ENCODE measurements at regions not wholly inside any gene's neighbourhood (a gene's known extent, or its start where the extent isn't known, plus 50 kb on each side); places are given as distances from the start of the nearest gene placed in this dataset.

GRCh38 chr3:13934315-13934714 is 54.4 kb upstream of the WNT7A start:
- FAIRE-seq (no peak), DNase-seq (ENCODE audit: insufficient read length, low spot score) (no peak)
- no peak for TF ChIP-seq POLR2A (IDR thresholded peaks at IDR 0.05; ENCODE audit: low read depth, low read length)

DNA sequence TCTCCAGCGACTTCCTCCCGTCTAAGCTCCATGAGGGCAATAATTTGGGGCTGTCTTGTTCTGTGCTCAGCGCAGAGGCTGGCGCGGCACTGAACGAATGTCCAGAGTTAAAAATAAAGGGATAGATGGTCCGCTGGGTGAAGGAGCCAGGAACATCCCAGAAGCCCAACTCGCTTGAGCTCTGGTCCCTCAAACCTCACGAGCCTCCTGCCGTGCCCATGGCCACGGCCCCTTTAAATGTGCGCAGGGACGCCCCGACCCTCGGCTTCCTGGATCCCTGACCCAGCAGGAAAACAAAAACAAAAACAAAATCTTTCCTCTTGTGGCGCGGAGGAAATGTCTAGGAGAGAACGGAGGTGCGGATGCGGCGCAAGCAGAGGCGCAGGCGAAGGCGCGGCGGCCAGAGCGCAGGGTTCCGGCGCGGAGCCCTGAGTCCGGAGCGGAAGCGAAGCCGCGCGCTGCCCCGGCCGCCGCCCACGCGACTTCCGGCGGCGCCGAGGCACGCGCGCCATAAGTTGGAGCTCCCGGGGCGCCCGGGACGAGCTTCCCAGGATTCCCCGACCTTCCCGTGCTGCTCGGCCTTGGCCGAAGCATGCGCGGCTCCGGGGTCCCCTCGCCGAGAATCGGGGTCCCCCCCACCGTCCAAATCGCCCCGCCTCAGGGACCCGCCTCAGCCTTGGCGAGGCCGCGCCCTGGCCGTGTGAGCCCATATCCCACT is 52.9 kb upstream of the WNT7A start:
- no peak for FAIRE-seq
- TF ChIP-seq POLR2A (IDR thresholded peaks at IDR 0.05; ENCODE audit: low read depth, low read length): no peak
- DNase-seq (ENCODE audit: insufficient read length, low spot score): no peak

DNA sequence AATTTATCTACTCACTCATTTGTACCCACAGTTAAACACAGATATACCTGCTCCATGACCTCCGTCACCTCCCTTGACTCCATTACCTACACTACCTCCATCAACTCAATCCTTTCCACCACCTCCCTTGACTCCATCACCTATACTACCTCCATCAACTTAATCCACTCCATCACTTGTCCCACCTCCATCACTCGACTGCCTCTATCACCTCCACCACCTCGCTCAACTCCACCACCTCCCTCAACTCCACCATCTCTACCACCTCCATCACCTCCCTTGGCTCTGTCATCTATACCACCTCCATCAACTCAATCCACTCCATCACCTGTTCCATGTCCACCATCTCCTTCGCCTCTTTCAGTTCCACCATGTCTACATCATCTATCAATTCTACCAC is 51.3 kb upstream of the WNT7A start:
- FAIRE-seq: no peak
- no peak for TF ChIP-seq POLR2A (IDR thresholded peaks at IDR 0.05; ENCODE audit: low read depth, low read length)
- DNase-seq (ENCODE audit: insufficient read length, low spot score): no peak

Measured in H54 (cell line).